Endodermal cell (in vitro differentiated cells): ENCODE measurements at regions not wholly inside any gene's neighbourhood (a gene's known extent, or its start where the extent isn't known, plus 50 kb on each side); places are given as distances from the start of the nearest gene placed in this dataset.

Experiments
- DNase-seq: peaks from one replicate; pipeline ENCODE4 v3.0.0-alpha.2; 2017
- H3K27ac ChIP-seq: 2 replicates; pipeline ENCODE4 v1.5.1; 2013; ENCODE audit warnings: mild to moderate bottlenecking, low read depth, low read length, moderate library complexity
- H3K27me3 ChIP-seq: 2 replicates; pipeline ENCODE4 v1.6.1; 2013; ENCODE audit warnings: mild to moderate bottlenecking, low read length, moderate library complexity; ENCODE audit not compliant: insufficient read depth, control insufficient read depth, poor library complexity, severe bottlenecking
- H3K36me3 ChIP-seq: 2 replicates; pipeline ENCODE4 v1.7.0; 2013; ENCODE audit warnings: mild to moderate bottlenecking, low read length, moderate library complexity; ENCODE audit not compliant: control insufficient read depth, insufficient read depth
- H3K4me1 ChIP-seq: one replicate; pipeline ENCODE4 v1.7.0; 2013; ENCODE audit warnings: low read length; ENCODE audit not compliant: control insufficient read depth, insufficient read depth
- H3K4me3 ChIP-seq: 2 replicates; pipeline ENCODE4 v1.5.1; 2013; ENCODE audit warnings: mild to moderate bottlenecking, low read length, moderate library complexity
- H3K9ac ChIP-seq: 2 replicates; pipeline ENCODE4 v1.6.1; 2013; ENCODE audit warnings: mild to moderate bottlenecking, low read length, moderate library complexity; ENCODE audit not compliant: poor library complexity, severe bottlenecking; ENCODE audit errors: extremely low read depth
- H3K9me3 ChIP-seq: 2 replicates; pipeline ENCODE4 v1.6.1; 2013; ENCODE audit warnings: mild to moderate bottlenecking, low read length, moderate library complexity; ENCODE audit not compliant: control insufficient read depth
- H3K27ac Mint-ChIP-seq: 2 replicates; pipeline ENCODE4 v1.8.0; 2020; ENCODE audit warnings: mixed read lengths
- H3K27me3 Mint-ChIP-seq: 2 replicates; pipeline ENCODE4 v1.8.0; 2021; ENCODE audit warnings: mild to moderate bottlenecking, mixed read lengths; ENCODE audit not compliant: insufficient read depth
- H3K36me3 Mint-ChIP-seq: 2 replicates; pipeline ENCODE4 v1.8.0; 2020; ENCODE audit warnings: low read depth, mixed read lengths
- H3K4me1 Mint-ChIP-seq: 2 replicates; pipeline ENCODE4 v1.8.0; 2020; ENCODE audit warnings: mixed read lengths
- H3K4me3 Mint-ChIP-seq: 2 replicates; pipeline ENCODE4 v1.8.0; 2020; ENCODE audit warnings: mild to moderate bottlenecking, moderate library complexity, mixed read lengths
- H3K9me3 Mint-ChIP-seq: 2 replicates; pipeline ENCODE4 v1.8.0; 2020; ENCODE audit warnings: mild to moderate bottlenecking, mixed read lengths
- CTCF ChIP-seq: fragments of 200-600 bp; sonication (generic); conservative IDR thresholded peaks from 2 replicates; pipeline ENCODE4 v1.5.0; 2021; ENCODE audit warnings: antibody characterized with exemption, mild to moderate bottlenecking
- WGBS, 2 experiments: methylation state at CpG; one replicate each; pipeline versions ENCODE4 v1.1.5 to v1.1.7; 2013; ENCODE audit warnings: missing lambda C conversion rate in 2 of 2, mixed read lengths in 1 of 2; ENCODE audit not compliant: insufficient coverage in 1 of 2, insufficient read length in 1 of 2; 5-methylcytosine and 5-hydroxymethylcytosine counted together

- Mint-ChIP-seq H3K36me3 (peaks cover 3% of the 10 kb centered on the region), H3K4me3 (no peak overlapping the region), H3K4me1 (peaks cover 28% of the 10 kb centered on the region), H3K27me3 (no peaks in the 10 kb centered on the region), H3K9me3 (no peaks in the 10 kb centered on the region), H3K27ac (no peak overlapping the region)
- no peaks in the 10 kb centered on the region for H3K9me3 ChIP-seq
- no peaks in the 10 kb centered on the region for H3K36me3 ChIP-seq
- no peak overlapping the region for H3K9ac ChIP-seq
- DNase-seq = no peak
- no peak overlapping the region for H3K27ac ChIP-seq
- H3K4me3 ChIP-seq = no peak overlapping the region
- H3K27me3 ChIP-seq = no peaks in the 10 kb centered on the region
- TF ChIP-seq CTCF = peak; percentile 34
- H3K4me1 ChIP-seq = no peaks in the 10 kb centered on the region
Measured at GRCh38 chr12:24446287-24446686, 496.8 kb upstream of the SOX5 start.

GRCh38 chr12:24444634-24445033 lies 495.2 kb upstream of the SOX5 start:
- Mint-ChIP-seq H3K4me3 (no peak overlapping the region), H3K27me3 (no peaks in the 10 kb centered on the region), H3K9me3 (no peaks in the 10 kb centered on the region), H3K36me3 (no peaks in the 10 kb centered on the region), H3K27ac (no peak overlapping the region), H3K4me1 (peaks cover 28% of the 10 kb centered on the region)
- Histone ChIP-seq H3K27ac (no peak overlapping the region), H3K4me1 (no peaks in the 10 kb centered on the region), H3K27me3 (no peaks in the 10 kb centered on the region), H3K9me3 (no peaks in the 10 kb centered on the region), H3K4me3 (no peak overlapping the region), H3K9ac (no peak overlapping the region), H3K36me3 (no peaks in the 10 kb centered on the region)
- 89 to 93% methylated on average over 2 of the region's 2 CpGs for WGBS, 2 experiments
- DNase-seq = no peak
- TF ChIP-seq CTCF = no peak

- Histone ChIP-seq H3K9ac (no peak overlapping the region), H3K4me1 (no peaks in the 10 kb centered on the region), H3K27me3 (no peaks in the 10 kb centered on the region), H3K27ac (no peak overlapping the region), H3K4me3 (no peak overlapping the region), H3K9me3 (peaks cover 5% of the 10 kb centered on the region), H3K36me3 (no peaks in the 10 kb centered on the region)
- no peak overlapping the region for H3K27ac Mint-ChIP-seq
- no peak for TF ChIP-seq CTCF
- H3K9me3 Mint-ChIP-seq = peaks cover 16% of the 10 kb centered on the region
- no peaks in the 10 kb centered on the region for H3K27me3 Mint-ChIP-seq
- WGBS, 2 experiments = 98 to 100% methylated on average over 1 to 3 of the region's 4 CpGs
- no peak overlapping the region for H3K4me3 Mint-ChIP-seq
- DNase-seq = no peak
- peaks cover 25% of the 10 kb centered on the region for H3K4me1 Mint-ChIP-seq
- peaks cover 3% of the 10 kb centered on the region for H3K36me3 Mint-ChIP-seq
Measured at GRCh38 chr12:24441458-24441857, 492.0 kb upstream of the SOX5 start.
